H1 (cell line): ENCODE measurements at regions not wholly inside any gene's neighbourhood (a gene's known extent, or its start where the extent isn't known, plus 50 kb on each side); places are given as distances from the start of the nearest gene placed in this dataset.

Source experiments
- CTCF ChIA-PET: fragments of 300-600 bp; sonication (Branson Sonifier 250); formaldehyde crosslinking; loops from one replicate; lab custom pipeline; 2021; ENCODE audit not compliant: partially characterized antibody; lab: Charles Lee
- POLR2A ChIA-PET: fragments of 300-600 bp; sonication (Branson Sonifier 250); formaldehyde crosslinking; loops from one replicate; lab custom pipeline; 2021; ENCODE audit warnings: inconsistent platforms; ENCODE audit not compliant: partially characterized antibody; lab: Charles Lee
- DNase-seq, 2 experiments: peaks; one replicate each; pipeline versions ENCODE4 v3.0.0 to v3.0.0-alpha.2; 2010 to 2022; ENCODE audit warnings: low spot score in 2 of 2, low read depth in 1 of 2, mixed read lengths in 1 of 2
- FAIRE-seq: peaks from 2 replicates; lab custom pipeline; 2011; peaks lifted over from hg19 to GRCh38; lab: Jason Lieb, UNC
- H2AFZ ChIP-seq: 2 replicates; pipeline ENCODE4 v1.8.1; 2012; ENCODE audit warnings: low read length, inconsistent platforms
- H2AK5ac ChIP-seq: 2 replicates; pipeline ENCODE4 v1.6.1; 2013; ENCODE audit warnings: low read depth, low read length
- H2BK120ac ChIP-seq: replicated peaks from 2 replicates; pipeline ENCODE3; 2013; ENCODE audit warnings: low read depth, low read length, inconsistent platforms
- H2BK12ac ChIP-seq: 2 replicates; pipeline ENCODE4 v1.6.1; 2013; ENCODE audit warnings: low read depth, low read length
- H2BK15ac ChIP-seq: 2 replicates; pipeline ENCODE4 v1.6.1; 2013; ENCODE audit warnings: low read length
- H2BK20ac ChIP-seq: 2 replicates; pipeline ENCODE4 v1.6.1; 2013; ENCODE audit warnings: low read length
- H2BK5ac ChIP-seq: 2 replicates; pipeline ENCODE4 v1.6.1; 2013; ENCODE audit warnings: low read depth, low read length
- H3K14ac ChIP-seq: 2 replicates; pipeline ENCODE4 v1.6.1; 2013; ENCODE audit warnings: inconsistent platforms; ENCODE audit not compliant: insufficient read length
- H3K18ac ChIP-seq: 2 replicates; pipeline ENCODE4 v1.6.1; 2013; ENCODE audit warnings: low read length; ENCODE audit errors: extremely low read depth
- H3K23ac ChIP-seq: 2 replicates; pipeline ENCODE4 v1.6.1; 2013; ENCODE audit warnings: inconsistent platforms; ENCODE audit not compliant: insufficient read length
- H3K23me2 ChIP-seq: 2 replicates; pipeline ENCODE4 v1.6.1; 2013; ENCODE audit warnings: low read depth, low read length
- H3K27ac ChIP-seq: 2 replicates; pipeline ENCODE4 v1.6.1; 2011; ENCODE audit warnings: low read depth, low read length, inconsistent platforms
- H3K27me3 ChIP-seq, 4 experiments: replicated peaks in 1 of 4; 1 replicate in 1 of 4; 2 replicates in 3 of 4; pipeline versions ENCODE4 v1.6.1 to v1.8.1; 2011 to 2013; ENCODE audit warnings: low read length in 3 of 4, mild to moderate bottlenecking in 3 of 4, inconsistent platforms in 2 of 4, mixed read lengths in 2 of 4, moderate library complexity in 1 of 4; ENCODE audit not compliant: control insufficient read depth in 3 of 4, insufficient read depth in 3 of 4; ENCODE audit errors: extremely low read depth in 1 of 4
- H3K36me3 ChIP-seq, 4 experiments: 2 replicates each; pipeline versions ENCODE4 v1.6.1 to v1.8.1; 2011 to 2013; ENCODE audit warnings: mild to moderate bottlenecking in 4 of 4, low read length in 3 of 4, moderate library complexity in 2 of 4, control low read depth in 1 of 4, inconsistent platforms in 1 of 4; ENCODE audit not compliant: insufficient read depth in 4 of 4, control insufficient read depth in 2 of 4
- H3K4ac ChIP-seq: replicated peaks from 2 replicates; pipeline ENCODE3; 2013; ENCODE audit warnings: low read length, low read depth, mixed read lengths, inconsistent platforms; ENCODE audit not compliant: insufficient read length
- H3K4me1 ChIP-seq, 4 experiments: replicated peaks in 1 of 4; 1 replicate in 1 of 4; 2 replicates in 3 of 4; pipeline versions ENCODE4 v1.6.1 to v1.8.1; 2011 to 2013; ENCODE audit warnings: low read length in 3 of 4, inconsistent platforms in 2 of 4, mixed read lengths in 1 of 4; ENCODE audit not compliant: insufficient read depth in 4 of 4, control insufficient read depth in 3 of 4
- H3K4me2 ChIP-seq, 2 experiments: 2 replicates each; pipeline versions ENCODE4 v1.6.1 to v1.8.1; 2011 to 2013; ENCODE audit warnings: low read depth in 2 of 2, low read length in 2 of 2, control low read depth in 1 of 2, inconsistent platforms in 1 of 2, mild to moderate bottlenecking in 1 of 2; ENCODE audit not compliant: insufficient read depth in 1 of 2
- H3K4me3 ChIP-seq, 4 experiments: fragments of 200-600, 300-600 bp in 1 of 4; sonication (generic), shearing (Covaris generic), sonication (Bioruptor Twin) in 1 of 4; 2 replicates each; pipeline versions ENCODE4 v1.5.1 to v1.8.1; 2011 to 2016; ENCODE audit warnings: low read length in 4 of 4, low read depth in 3 of 4, control low read depth in 2 of 4, inconsistent platforms in 2 of 4, mild to moderate bottlenecking in 2 of 4, mixed read lengths in 1 of 4, moderate library complexity in 1 of 4; ENCODE audit not compliant: insufficient read depth in 2 of 4; ENCODE audit errors: extremely low read depth in 1 of 4
- H3K56ac ChIP-seq: replicated peaks from 2 replicates; pipeline ENCODE3; 2013; ENCODE audit warnings: low read depth, mild to moderate bottlenecking, mixed read lengths, low read length, inconsistent platforms; ENCODE audit not compliant: insufficient read length
- H3K79me1 ChIP-seq: 2 replicates; pipeline ENCODE4 v1.6.1; 2013; ENCODE audit warnings: low read depth, low read length, control low read depth
- H3K79me2 ChIP-seq, 2 experiments: 2 replicates each; pipeline versions ENCODE4 v1.6.1 to v1.8.1; 2012 to 2013; ENCODE audit warnings: low read length in 2 of 2, mild to moderate bottlenecking in 2 of 2, inconsistent platforms in 1 of 2; ENCODE audit not compliant: insufficient read depth in 2 of 2, control insufficient read depth in 1 of 2
- H3K9ac ChIP-seq, 4 experiments: replicated peaks in 1 of 4; 1 replicate in 1 of 4; 2 replicates in 3 of 4; pipeline versions ENCODE4 v1.6.1 to v1.8.1; 2011 to 2013; ENCODE audit warnings: low read depth in 3 of 4, low read length in 3 of 4, control low read depth in 2 of 4, mild to moderate bottlenecking in 2 of 4, moderate library complexity in 2 of 4, inconsistent platforms in 1 of 4; ENCODE audit errors: extremely low read depth in 1 of 4
- H3K9me3 ChIP-seq, 2 experiments: 2 replicates each; pipeline versions ENCODE4 v1.6.1 to v1.8.1; 2012 to 2013; ENCODE audit warnings: mild to moderate bottlenecking in 2 of 2, moderate library complexity in 2 of 2, control low read depth in 1 of 2, inconsistent platforms in 1 of 2, low read depth in 1 of 2, low read length in 1 of 2, mixed read lengths in 1 of 2; ENCODE audit not compliant: insufficient read depth in 2 of 2
- H4K20me1 ChIP-seq, 2 experiments: replicated peaks in 1 of 2; 2 replicates each; pipeline versions ENCODE3 to v1.8.1; 2011 to 2013; ENCODE audit warnings: inconsistent platforms in 2 of 2, low read length in 2 of 2, mild to moderate bottlenecking in 1 of 2; ENCODE audit not compliant: insufficient read depth in 2 of 2, control insufficient read depth in 1 of 2
- H4K5ac ChIP-seq: 2 replicates; pipeline ENCODE4 v1.6.1; 2013; ENCODE audit warnings: low read length, low read depth, mixed read lengths, inconsistent platforms; ENCODE audit not compliant: insufficient read length
- H4K8ac ChIP-seq: 2 replicates; pipeline ENCODE4 v1.8.0; 2013; ENCODE audit warnings: mild to moderate bottlenecking, moderate library complexity, low read length, inconsistent platforms; ENCODE audit not compliant: insufficient read depth; ENCODE audit errors: extremely low read depth
- H4K91ac ChIP-seq: replicated peaks from 2 replicates; pipeline ENCODE3; 2013; ENCODE audit warnings: low read length, mixed read lengths, inconsistent platforms; ENCODE audit not compliant: insufficient read length
- CBX8 ChIP-seq: fragments of 300-800, 300-1000 bp; sonication (generic); IDR thresholded peaks from 2 replicates; pipeline ENCODE4 v1.7.1; 2016; ENCODE audit warnings: low read depth, low read length, borderline replicate concordance
- CHD7 ChIP-seq: fragments of 300-600 bp; sonication (generic); IDR thresholded peaks from 2 replicates; pipeline ENCODE4 v1.7.1; 2012; ENCODE audit warnings: low read length, moderate library complexity, mild to moderate bottlenecking, inconsistent platforms; ENCODE audit not compliant: insufficient replicate concordance

GRCh38 chr2:8006181-8006580 is 675.7 kb upstream of the ID2 start:
- Histone ChIP-seq H4K20me1 (no peaks in the 10 kb centered on the region), H2BK15ac (no peak overlapping the region), H3K23me2 (no peaks in the 10 kb centered on the region), H3K14ac (no peak overlapping the region), H3K4ac (no peak overlapping the region), H4K91ac (peak overlapping the region; percentile 18), H2BK5ac (no peak overlapping the region), H4K8ac (no peak overlapping the region), H2BK120ac (no peak overlapping the region), H3K79me2 (no peaks in the 10 kb centered on the region), H3K4me1 (no peaks in the 10 kb centered on the region), H2BK12ac (no peak overlapping the region), H2BK20ac (no peak overlapping the region; the same call in 1 of the 2 replicates), H3K4me2 (no peak overlapping the region), H3K27ac (no peak overlapping the region), H2AFZ (no peak overlapping the region), H3K56ac (no peak overlapping the region), H3K9ac (no peak overlapping the region), H4K5ac (no peak overlapping the region), H3K9me3 (no peaks in the 10 kb centered on the region; a peak in 1 of 4 replicates), H3K79me1 (no peaks in the 10 kb centered on the region), H3K4me3 (no peak overlapping the region), H3K36me3 (no peaks in the 10 kb centered on the region), H2AK5ac (no peak overlapping the region), H3K23ac (no peak overlapping the region), H3K27me3 (no peaks in the 10 kb centered on the region), H3K18ac (no peak overlapping the region)
- POLR2A ChIA-PET, result no interaction called here
- TF ChIP-seq CHD7, result no peak
- no peak for TF ChIP-seq CBX8
- CTCF ChIA-PET, result no interaction called here
- FAIRE-seq, result no peak
- no peak for DNase-seq
